AG04450 (cell line): ENCODE measurements at regions not wholly inside any gene's neighbourhood (a gene's known extent, or its start where the extent isn't known, plus 50 kb on each side); places are given as distances from the start of the nearest gene placed in this dataset.
A peak's percentile ranks its signal among the peaks of the same experiment; 100 is the strongest.

Experiments
- CTCF ChIA-PET: fragments of 300-600, 350-600 bp; formaldehyde crosslinking; extraction: SDS; loops from one replicate; lab custom pipeline; 2022; ENCODE audit warnings: antibody characterized with exemption, inconsistent platforms; lab: Charles Lee
- POLR2A ChIA-PET: fragments of 350-600 bp; formaldehyde crosslinking; extraction: SDS; loops from one replicate; lab custom pipeline; 2021; ENCODE audit warnings: antibody characterized with exemption, inconsistent platforms; lab: Yijun Ruan, JAX
- DNase-seq: peaks from one replicate; pipeline ENCODE4 v3.0.0-alpha.2; 2011; ENCODE audit warnings: low read depth, low spot score
- H3K27ac ChIP-seq: one replicate; pipeline ENCODE4 v1.5.1; 2012; ENCODE audit warnings: low read depth, low read length, control low read depth
- H3K27me3 ChIP-seq: one replicate; pipeline ENCODE4 v1.6.0; 2012; ENCODE audit warnings: low read length; ENCODE audit not compliant: control insufficient read depth, insufficient read depth
- H3K4me3 ChIP-seq: 2 replicates; pipeline ENCODE4 v1.5.1; 2011; ENCODE audit warnings: mild to moderate bottlenecking, low read depth, low read length, control low read depth
- H3K9me3 ChIP-seq: 2 replicates; pipeline ENCODE4 v1.5.1; 2012; ENCODE audit warnings: low read length; ENCODE audit not compliant: control insufficient read depth, insufficient read depth
- CTCF ChIP-seq: IDR thresholded peaks from 2 replicates; pipeline ENCODE4 v1.5.1; 2011; ENCODE audit warnings: low read depth, low read length, control low read depth, inconsistent platforms

GRCh38 chr2:217047631-217048030 lies 187.8 kb upstream of the TNP1 start:
- POLR2A ChIA-PET = interaction anchor here (0.6 to 3.1 kb wide), 5 partner anchors 19 to 353 kb away, joined by 3 to 15 read pairs (median 5); partner anchors contain the start of gene IGFBP5
- TF ChIP-seq CTCF = no peak
- peak; percentile 67 for DNase-seq
- Histone ChIP-seq H3K27ac (peak overlapping the region; percentile 42), H3K27me3 (no peaks in the 10 kb centered on the region), H3K9me3 (no peaks in the 10 kb centered on the region), H3K4me3 (no peak overlapping the region)
- CTCF ChIA-PET = interaction anchor here (0.7 to 1.1 kb wide), 3 partner anchors 17 to 606 kb away, joined by 3 read pairs; no protein-coding TSS in a partner anchor

GRCh38 chr2:217047209-217047608 lies 187.3 kb upstream of the TNP1 start:
- Histone ChIP-seq H3K27me3 (no peaks in the 10 kb centered on the region), H3K9me3 (no peaks in the 10 kb centered on the region), H3K27ac (peak overlapping the region; percentile 34), H3K4me3 (no peak overlapping the region)
- ChIA-PET POLR2A (interaction anchor here (0.7 to 3.1 kb wide), 3 partner anchors 56 to 362 kb away, joined by 5 to 15 read pairs (median 5); partner anchors contain the start of gene IGFBP5), CTCF (interaction anchor here (0.7 to 1.5 kb wide), 4 partner anchors 18 to 606 kb away, joined by 3 to 11 read pairs (median 3); partner anchors contain the start of gene IGFBP5)
- no peak for DNase-seq
- TF ChIP-seq CTCF = no peak

GRCh38 chr2:217045700-217046475 lies 186.0 kb upstream of the TNP1 start:
- H3K4me3 ChIP-seq = no peak overlapping the region
- H3K27ac ChIP-seq = no peak overlapping the region
- no peak for DNase-seq
- POLR2A ChIA-PET = interaction anchor here (0.6 to 3.1 kb wide), 2 partner anchors 61 to 351 kb away, joined by 4 to 15 read pairs; partner anchors contain the start of gene IGFBP5
- no peaks in the 10 kb centered on the region for H3K27me3 ChIP-seq
- no peak for TF ChIP-seq CTCF
- H3K9me3 ChIP-seq = no peaks in the 10 kb centered on the region
- CTCF ChIA-PET = interaction anchor here (0.6 to 1.5 kb wide), 2 partner anchors 350 to 354 kb away, joined by 4 to 11 read pairs; partner anchors contain the start of gene IGFBP5

- ChIA-PET POLR2A (no interaction called here), CTCF (interaction anchor here (0.6 to 1.0 kb wide), 2 partner anchors 344 to 357 kb away, joined by 3 to 5 read pairs; no protein-coding TSS in a partner anchor)
- H3K27ac ChIP-seq = no peak overlapping the region
- TF ChIP-seq CTCF = no peak
- H3K9me3 ChIP-seq = no peaks in the 10 kb centered on the region
- DNase-seq = no peak
- no peaks in the 10 kb centered on the region for H3K27me3 ChIP-seq
- no peak overlapping the region for H3K4me3 ChIP-seq
Measured at GRCh38 chr2:217040099-217040498, 180.2 kb upstream of the TNP1 start.

GRCh38 chr2:217038001-217038400 lies 178.1 kb upstream of the TNP1 start:
- H3K27ac ChIP-seq = no peak overlapping the region
- no peak for DNase-seq
- TF ChIP-seq CTCF = no peak
- no peaks in the 10 kb centered on the region for H3K27me3 ChIP-seq
- CTCF ChIA-PET = no interaction called here
- H3K4me3 ChIP-seq = no peak overlapping the region
- POLR2A ChIA-PET = interaction anchor here (1.0 kb wide), 1 partner anchor 343 kb away, joined by 4 read pairs; the partner anchor contains the start of gene IGFBP5
- no peaks in the 10 kb centered on the region for H3K9me3 ChIP-seq
